K562 (cell line): ENCODE measurements at regions not wholly inside any gene's neighbourhood (a gene's known extent, or its start where the extent isn't known, plus 50 kb on each side); places are given as distances from the start of the nearest gene placed in this dataset.

Experiments used
- ATAC-seq: fragments of 200-7000 bp; cut with Tn5 transposase; 3 replicates; pipeline ENCODE4 v1.9.1; 2020; ENCODE audit warnings: moderate library complexity
- BruUV-seq: library from RNA; stranded (reverse); fragments of 400-500 nt; replicated peaks from 2 replicates; lab custom pipeline; 2021; lab: Mats Ljungman, UMichigan
- CTCF ChIA-PET: fragments of 300-600 bp; formaldehyde crosslinking; extraction: SDS; loops from one replicate; lab custom pipeline; 2021; ENCODE audit warnings: low intra/inter-chr PET ratio; lab: Yijun Ruan, JAX
- POLR2A ChIA-PET: fragments of 300-600, 350-650 bp; sonication (Branson Sonifier 250); formaldehyde crosslinking; extraction: SDS; loops from one replicate; lab custom pipeline; 2021; ENCODE audit warnings: antibody characterized with exemption, inconsistent platforms; lab: Yijun Ruan, JAX
- DNase-seq, 4 experiments: peaks; one replicate each; pipeline versions ENCODE4 v3.0.0 to v3.0.0-alpha.2; 2011 to 2018; ENCODE audit warnings: low spot score in 3 of 4, mixed read lengths in 3 of 4; ENCODE audit errors: extremely low read depth in 1 of 4
- FAIRE-seq: peaks from 2 replicates; lab custom pipeline; 2011; peaks lifted over from hg19 to GRCh38; lab: Jason Lieb, UNC
- H2AFZ ChIP-seq: 2 replicates; pipeline ENCODE4 v1.6.0; 2011; ENCODE audit warnings: low read depth, low read length, control low read depth, inconsistent platforms
- H3K27ac ChIP-seq: fragments of 200-600 bp; 3 replicates; pipeline ENCODE4 v1.8.0; 2011; ENCODE audit warnings: low read depth, mild to moderate bottlenecking, control low read depth, inconsistent platforms, low read length, moderate library complexity, mixed read lengths; ENCODE audit errors: extremely low read depth
- H3K27me3 ChIP-seq, 2 experiments: fragments of 300-600 bp in 1 of 2; 2 replicates in 1 of 2; 3 replicates in 1 of 2; pipeline versions ENCODE4 v1.6.0 to v1.8.0; 2011; ENCODE audit warnings: inconsistent platforms in 2 of 2, low read length in 2 of 2, mild to moderate bottlenecking in 1 of 2, mixed read lengths in 1 of 2, moderate library complexity in 1 of 2; ENCODE audit not compliant: control insufficient read depth in 2 of 2, insufficient read depth in 2 of 2
- H3K36me3 ChIP-seq: fragments of 300-600 bp; 3 replicates; pipeline ENCODE4 v1.8.0; 2011; ENCODE audit warnings: mild to moderate bottlenecking, low read length, inconsistent platforms; ENCODE audit not compliant: control insufficient read depth, insufficient read depth
- H3K4me1 ChIP-seq, 2 experiments: fragments of 200-600 bp in 1 of 2; replicated peaks in 1 of 2; 2 replicates in 1 of 2; 3 replicates in 1 of 2; pipeline versions ENCODE4 v1.5.1 to v1.8.0; 2011; ENCODE audit warnings: inconsistent platforms in 2 of 2, low read length in 2 of 2, mild to moderate bottlenecking in 1 of 2, mixed read lengths in 1 of 2, moderate library complexity in 1 of 2; ENCODE audit not compliant: control insufficient read depth in 2 of 2, insufficient read depth in 2 of 2
- H3K4me2 ChIP-seq: 2 replicates; pipeline ENCODE4 v1.6.1; 2011; ENCODE audit warnings: low read length, control low read depth, inconsistent platforms, mixed read lengths; ENCODE audit not compliant: insufficient read depth
- H3K4me3 ChIP-seq: fragments of 200-600 bp; sonication (generic), shearing (Covaris generic); 2 replicates; pipeline ENCODE4 v1.5.1; 2016; ENCODE audit warnings: control low read depth, inconsistent platforms
- H3K79me2 ChIP-seq: fragments of 200-600 bp; 3 replicates; pipeline ENCODE4 v1.8.0; 2011; ENCODE audit warnings: low read length, inconsistent platforms; ENCODE audit not compliant: control insufficient read depth, insufficient read depth
- H3K9ac ChIP-seq, 2 experiments: 2 replicates each; pipeline versions ENCODE4 v1.6.0 to v1.6.1; 2011; ENCODE audit warnings: low read depth in 2 of 2, low read length in 2 of 2, control low read depth in 1 of 2, inconsistent platforms in 1 of 2, mild to moderate bottlenecking in 1 of 2, mixed read lengths in 1 of 2; ENCODE audit not compliant: insufficient read depth in 1 of 2
- H3K9me1 ChIP-seq: one replicate; pipeline ENCODE4 v1.6.0; 2011; ENCODE audit warnings: inconsistent platforms, mild to moderate bottlenecking, low read length, moderate library complexity; ENCODE audit not compliant: control insufficient read depth, insufficient read depth
- H3K9me3 ChIP-seq: replicated peaks from 2 replicates; pipeline ENCODE4 v1.5.1; 2011; ENCODE audit warnings: low read depth, low read length, inconsistent platforms; ENCODE audit not compliant: control insufficient read depth, insufficient read depth
- H4K20me1 ChIP-seq: replicated peaks from 2 replicates; pipeline ENCODE4 v1.6.1; 2011; ENCODE audit warnings: low read length, inconsistent platforms, mixed read lengths; ENCODE audit not compliant: control insufficient read depth, insufficient read depth
- CREB1 ChIP-seq, 2 experiments: sonication (generic) in 1 of 2; formaldehyde crosslinking in 1 of 2; IDR thresholded peaks; 2 replicates each; pipeline versions ENCODE4 v1.6.1 to v1.8.0; 2012 to 2022; ENCODE audit warnings: inconsistent platforms in 1 of 2, mild to moderate bottlenecking in 1 of 2, missing genetic modification reagents in 1 of 2, moderate library complexity in 1 of 2
- RBBP5 ChIP-seq: fragments of 200-600 bp; sonication (generic); IDR thresholded peaks from 2 replicates; pipeline ENCODE4 v1.6.1; 2012; ENCODE audit warnings: borderline replicate concordance, mild to moderate bottlenecking, low read length, control low read depth, inconsistent platforms; ENCODE audit not compliant: insufficient read depth, poor library complexity, severe bottlenecking
- WGBS: fragments of 100-300 bp; shearing (Covaris generic); methylation state at CpG from one replicate; pipeline ENCODE4 v1.1.6; 2016; ENCODE audit warnings: low coverage, mixed read lengths; ENCODE audit not compliant: insufficient coverage; ENCODE audit errors: missing lambda C conversion rate; 5-methylcytosine and 5-hydroxymethylcytosine counted together
- in situ Hi-C: fragments of 300-500 bp; cut with MboI; formaldehyde crosslinking; loops from 4 replicates; pipeline ENCODE4 v1.15.0; 2018; ENCODE audit warnings: inconsistent platforms, mixed read lengths
- intact Hi-C: fragments of 100-400 bp; cut with micrococcal nuclease; formaldehyde crosslinking; loops from 2 replicates; pipeline ENCODE4 v1.14.2; 2022
- TF ChIP-seq, protein P1 (sequence below), 2 experiments: fragments of 450-650 bp; conservative IDR thresholded peaks; 2 replicates each; pipeline ENCODE4 v1.6.1; 2017; ENCODE audit warnings: mild to moderate bottlenecking in 2 of 2, moderate library complexity in 2 of 2
- TF ChIP-seq, protein P2 (sequence below): fragments of 250-450 bp; sonication (Bioruptor Pico); IDR thresholded peaks from 2 replicates; pipeline ENCODE4 v1.5.0; 2020; ENCODE audit warnings: mild to moderate bottlenecking, borderline replicate concordance
- TF ChIP-seq, protein P3 (sequence below), 2 experiments: fragments of 200-800 bp in 1 of 2; sonication (Bioruptor generic) in 1 of 2; sonication (generic) in 1 of 2; formaldehyde crosslinking in 1 of 2; IDR thresholded peaks in 1 of 2; conservative IDR thresholded peaks in 1 of 2; 2 replicates each; pipeline versions ENCODE4 v1.5.0 to v1.6.1; 2016 to 2020; ENCODE audit warnings: missing compliant biosample characterization in 1 of 2, missing genetic modification characterization in 1 of 2, missing genetic modification reagents in 1 of 2

DNA sequence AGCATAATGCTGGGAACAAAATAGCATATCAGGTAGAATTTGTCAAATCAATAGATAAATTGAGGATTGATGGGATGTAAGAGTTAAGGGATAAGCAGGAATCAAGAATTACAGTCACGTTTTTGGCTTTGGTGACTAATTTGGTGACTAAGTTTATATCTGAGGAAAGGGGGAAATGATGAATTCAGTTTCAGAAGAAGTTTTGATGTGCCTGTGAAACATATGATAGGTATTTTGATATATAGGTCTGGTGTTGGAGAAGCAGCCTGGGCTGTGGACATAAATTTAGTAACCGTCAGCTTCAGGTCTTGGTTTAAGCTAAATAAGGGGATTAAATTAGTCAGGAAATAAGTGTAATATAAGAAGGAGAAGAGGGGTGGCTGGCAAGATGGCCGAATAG is 79.0 kb upstream of the EDA2R start:
- H3K4me3 ChIP-seq, result no peak overlapping the region
- POLR2A ChIA-PET, result interaction anchor here (0.6 to 1.3 kb wide), 2 partner anchors 10 to 41 kb away, joined by 3 read pairs; no protein-coding TSS in a partner anchor

More for the DNA sequence above, 79.0 kb upstream of the EDA2R start:
- Histone ChIP-seq H2AFZ (no peak overlapping the region), H3K4me2 (no peak overlapping the region), H3K79me2 (no peaks in the 10 kb centered on the region), H3K27ac (no peak overlapping the region), H3K36me3 (no peaks in the 10 kb centered on the region), H3K9me1 (no peaks in the 10 kb centered on the region)
- FAIRE-seq, result no peak
- WGBS, result 0% methylated on average over 3 of the region's 3 CpGs
- DNase-seq, result no peak
- in situ Hi-C loops, result no loop called here
- TF ChIP-seq, protein P1, sequence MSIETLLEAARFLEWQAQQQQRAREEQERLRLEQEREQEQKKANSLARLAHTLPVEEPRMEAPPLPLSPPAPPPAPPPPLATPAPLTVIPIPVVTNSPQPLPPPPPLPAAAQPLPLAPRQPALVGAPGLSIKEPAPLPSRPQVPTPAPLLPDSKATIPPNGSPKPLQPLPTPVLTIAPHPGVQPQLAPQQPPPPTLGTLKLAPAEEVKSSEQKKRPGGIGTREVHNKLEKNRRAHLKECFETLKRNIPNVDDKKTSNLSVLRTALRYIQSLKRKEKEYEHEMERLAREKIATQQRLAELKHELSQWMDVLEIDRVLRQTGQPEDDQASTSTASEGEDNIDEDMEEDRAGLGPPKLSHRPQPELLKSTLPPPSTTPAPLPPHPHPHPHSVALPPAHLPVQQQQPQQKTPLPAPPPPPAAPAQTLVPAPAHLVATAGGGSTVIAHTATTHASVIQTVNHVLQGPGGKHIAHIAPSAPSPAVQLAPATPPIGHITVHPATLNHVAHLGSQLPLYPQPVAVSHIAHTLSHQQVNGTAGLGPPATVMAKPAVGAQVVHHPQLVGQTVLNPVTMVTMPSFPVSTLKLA (conservative IDR thresholded peaks at IDR 0.05), result no peak
- TF ChIP-seq RBBP5 (no peak), CREB1 (IDR thresholded peaks at IDR 0.05) (no peak), CREB1 (CRISPR knock-in tag; IDR thresholded peaks at IDR 0.05) (no peak)
- TF ChIP-seq, protein P2, sequence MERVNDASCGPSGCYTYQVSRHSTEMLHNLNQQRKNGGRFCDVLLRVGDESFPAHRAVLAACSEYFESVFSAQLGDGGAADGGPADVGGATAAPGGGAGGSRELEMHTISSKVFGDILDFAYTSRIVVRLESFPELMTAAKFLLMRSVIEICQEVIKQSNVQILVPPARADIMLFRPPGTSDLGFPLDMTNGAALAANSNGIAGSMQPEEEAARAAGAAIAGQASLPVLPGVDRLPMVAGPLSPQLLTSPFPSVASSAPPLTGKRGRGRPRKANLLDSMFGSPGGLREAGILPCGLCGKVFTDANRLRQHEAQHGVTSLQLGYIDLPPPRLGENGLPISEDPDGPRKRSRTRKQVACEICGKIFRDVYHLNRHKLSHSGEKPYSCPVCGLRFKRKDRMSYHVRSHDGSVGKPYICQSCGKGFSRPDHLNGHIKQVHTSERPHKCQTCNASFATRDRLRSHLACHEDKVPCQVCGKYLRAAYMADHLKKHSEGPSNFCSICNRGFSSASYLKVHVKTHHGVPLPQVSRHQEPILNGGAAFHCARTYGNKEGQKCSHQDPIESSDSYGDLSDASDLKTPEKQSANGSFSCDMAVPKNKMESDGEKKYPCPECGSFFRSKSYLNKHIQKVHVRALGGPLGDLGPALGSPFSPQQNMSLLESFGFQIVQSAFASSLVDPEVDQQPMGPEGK (CRISPR knock-in tag), result no peak
- TF ChIP-seq, protein P3, sequence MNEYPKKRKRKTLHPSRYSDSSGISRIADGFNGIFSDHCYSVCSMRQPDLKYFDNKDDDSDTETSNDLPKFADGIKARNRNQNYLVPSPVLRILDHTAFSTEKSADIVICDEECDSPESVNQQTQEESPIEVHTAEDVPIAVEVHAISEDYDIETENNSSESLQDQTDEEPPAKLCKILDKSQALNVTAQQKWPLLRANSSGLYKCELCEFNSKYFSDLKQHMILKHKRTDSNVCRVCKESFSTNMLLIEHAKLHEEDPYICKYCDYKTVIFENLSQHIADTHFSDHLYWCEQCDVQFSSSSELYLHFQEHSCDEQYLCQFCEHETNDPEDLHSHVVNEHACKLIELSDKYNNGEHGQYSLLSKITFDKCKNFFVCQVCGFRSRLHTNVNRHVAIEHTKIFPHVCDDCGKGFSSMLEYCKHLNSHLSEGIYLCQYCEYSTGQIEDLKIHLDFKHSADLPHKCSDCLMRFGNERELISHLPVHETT (CRISPR knock-in tag; conservative IDR thresholded peaks at IDR 0.05 in 1 of 2, IDR thresholded peaks at IDR 0.05 in 1 of 2), result no peak
- TF ChIP-seq, all 486 proteins: peak for 0
- Histone ChIP-seq H4K20me1 (no peaks in the 10 kb centered on the region), H3K9ac (no peak overlapping the region), H3K4me1 (no peaks in the 10 kb centered on the region), H3K9me3 (no peaks in the 10 kb centered on the region), H3K27me3 (no peaks in the 10 kb centered on the region)
- ATAC-seq, result no peak
- intact Hi-C loops, result no loop called here
- CTCF ChIA-PET, result no interaction called here
- BruUV-seq, result no TSS peak
